ENCODE measurements at regions not wholly inside any gene's neighbourhood (a gene's known extent, or its start where the extent isn't known, plus 50 kb on each side); places are given as distances from the start of the nearest gene placed in this dataset.

GRCh38 chr5:12230659-12231058 lies 326.4 kb upstream of the CTNND2 start:
- TF ChIP-seq CTCF (IDR thresholded peaks at IDR 0.05; ENCODE audit: control extremely low read depth in 1 of 3, insufficient read depth in 1 of 3, low read depth in 1 of 3, low read length in 3 of 3) = no peak
- TF ChIP-seq EGR1 (IDR thresholded peaks at IDR 0.05; ENCODE audit: borderline replicate concordance, low read depth, low read length) = no peak
- TF ChIP-seq POLR2AphosphoS5 (IDR thresholded peaks at IDR 0.05; ENCODE audit: low read depth, low read length) = no peak

Measured in H1 (cell line).